ENCODE measurements at regions not wholly inside any gene's neighbourhood (a gene's known extent, or its start where the extent isn't known, plus 50 kb on each side); places are given as distances from the start of the nearest gene placed in this dataset.

- ATAC-seq, result peak; percentile 38; the same call in 1 of the 2 replicates
- H3F3A ChIP-seq (ENCODE audit: low read length, unreplicated experiment), result no peaks in the 10 kb centered on the region
- BruUV-seq (replicated peaks), result no TSS peak
- no peak overlapping the region for H2AFZ ChIP-seq (ENCODE audit: low read length)
- intact Hi-C loops (cut with micrococcal nuclease), result no loop called here
- H3K4me1 ChIP-seq (ENCODE audit: insufficient read depth, low read length), result peaks cover 3% of the 10 kb centered on the region
- ChIA-PET POLR2A (ENCODE audit: unreplicated experiment) (no interaction called here), CTCF (no interaction called here)
- H3K9me3 ChIP-seq (ENCODE audit: low read length), result no peaks in the 10 kb centered on the region
- H3K4me2 ChIP-seq (ENCODE audit: low read length), result no peak overlapping the region
- no peak overlapping the region for H3K27ac ChIP-seq (ENCODE audit: low read length)
- no peaks in the 10 kb centered on the region for H3K36me3 ChIP-seq (ENCODE audit: low read depth, low read length)
- H4K20me1 ChIP-seq (ENCODE audit: low read length), result no peaks in the 10 kb centered on the region
- DNase-seq, result peak; percentile 46
- no peak for TF ChIP-seq EZH2phosphoT487 (IDR thresholded peaks at IDR 0.05; ENCODE audit: borderline replicate concordance, low read length)
- TF ChIP-seq EZH2 (IDR thresholded peaks at IDR 0.05; ENCODE audit: low read length, unreplicated experiment), result no peak
- TF ChIP-seq CTCF (conservative IDR thresholded peaks at IDR 0.05; ENCODE audit: low read depth, low read length), result no peak
- H3K9ac ChIP-seq (ENCODE audit: low read length), result no peak overlapping the region
- no peaks in the 10 kb centered on the region for H3K9me2 ChIP-seq (replicated peaks; ENCODE audit: low read length)
- no peaks in the 10 kb centered on the region for H3K79me2 ChIP-seq (ENCODE audit: low read length)
- no peaks in the 10 kb centered on the region for H3K27me3 ChIP-seq (ENCODE audit: low read length)
- H3K4me3 ChIP-seq (ENCODE audit: low read length), result no peak overlapping the region
Measured at GRCh38 chr5:96483878-96484277, 50.8 kb upstream of the PCSK1 start.

GRCh38 chr5:96487859-96488258, 54.8 kb upstream of the PCSK1 start:
- TF ChIP-seq EZH2phosphoT487 (IDR thresholded peaks at IDR 0.05; ENCODE audit: borderline replicate concordance, low read length) (no peak), EZH2 (IDR thresholded peaks at IDR 0.05; ENCODE audit: low read length, unreplicated experiment) (no peak), CTCF (conservative IDR thresholded peaks at IDR 0.05; ENCODE audit: low read depth, low read length) (no peak)
- no peaks in the 10 kb centered on the region for H4K20me1 ChIP-seq (ENCODE audit: low read length)
- no peaks in the 10 kb centered on the region for H3K9me3 ChIP-seq (ENCODE audit: low read length)
- H3K36me3 ChIP-seq (ENCODE audit: low read depth, low read length), result no peaks in the 10 kb centered on the region
- H3K79me2 ChIP-seq (ENCODE audit: low read length), result no peaks in the 10 kb centered on the region
- no peaks in the 10 kb centered on the region for H3F3A ChIP-seq (ENCODE audit: low read length, unreplicated experiment)
- no peak overlapping the region for H3K9ac ChIP-seq (ENCODE audit: low read length)
- peak; percentile 21 for DNase-seq
- ATAC-seq, result peak; percentile 72
- H3K9me2 ChIP-seq (replicated peaks; ENCODE audit: low read length), result no peaks in the 10 kb centered on the region
- no TSS peak for BruUV-seq (replicated peaks)
- CTCF ChIA-PET, result no interaction called here
- H3K4me3 ChIP-seq (ENCODE audit: low read length), result no peak overlapping the region
- H3K4me2 ChIP-seq (ENCODE audit: low read length), result peak overlapping the region; percentile 10; the same call in 1 of the 2 replicates
- intact Hi-C loops (cut with micrococcal nuclease), result no loop called here
- no peaks in the 10 kb centered on the region for H3K27me3 ChIP-seq (ENCODE audit: low read length)
- peaks cover 3% of the 10 kb centered on the region for H3K4me1 ChIP-seq (ENCODE audit: insufficient read depth, low read length)
- 0 out of 2 replicates have a peak overlapping the region, but pooled peaks have one; percentile 25 for H3K27ac ChIP-seq (ENCODE audit: low read length)
- POLR2A ChIA-PET (ENCODE audit: unreplicated experiment), result no interaction called here
- no peak overlapping the region for H2AFZ ChIP-seq (ENCODE audit: low read length)

GRCh38 chr5:96489532-96489931, 56.5 kb upstream of the PCSK1 start:
- H3K4me3 ChIP-seq (ENCODE audit: low read length), result no peak overlapping the region
- ChIA-PET POLR2A (ENCODE audit: unreplicated experiment) (no interaction called here), CTCF (no interaction called here)
- H3K4me2 ChIP-seq (ENCODE audit: low read length), result no peak overlapping the region
- no peaks in the 10 kb centered on the region for H3F3A ChIP-seq (ENCODE audit: low read length, unreplicated experiment)
- intact Hi-C loops (cut with micrococcal nuclease), result no loop called here
- no TSS peak for BruUV-seq (replicated peaks)
- no peak overlapping the region for H3K9ac ChIP-seq (ENCODE audit: low read length)
- H3K36me3 ChIP-seq (ENCODE audit: low read depth, low read length), result no peaks in the 10 kb centered on the region
- H3K4me1 ChIP-seq (ENCODE audit: insufficient read depth, low read length), result peaks cover 3% of the 10 kb centered on the region
- H3K9me2 ChIP-seq (replicated peaks; ENCODE audit: low read length), result no peaks in the 10 kb centered on the region
- TF ChIP-seq CTCF (conservative IDR thresholded peaks at IDR 0.05; ENCODE audit: low read depth, low read length), result no peak
- H3K79me2 ChIP-seq (ENCODE audit: low read length), result no peaks in the 10 kb centered on the region
- no peaks in the 10 kb centered on the region for H3K27me3 ChIP-seq (ENCODE audit: low read length)
- no peak for ATAC-seq
- no peak overlapping the region for H3K27ac ChIP-seq (ENCODE audit: low read length)
- H2AFZ ChIP-seq (ENCODE audit: low read length), result no peak overlapping the region
- no peaks in the 10 kb centered on the region for H4K20me1 ChIP-seq (ENCODE audit: low read length)
- no peaks in the 10 kb centered on the region for H3K9me3 ChIP-seq (ENCODE audit: low read length)
- no peak for DNase-seq
